Adrenal gland (tissue), 9 donors: ENCODE measurements at regions not wholly inside any gene's neighbourhood (a gene's known extent, or its start where the extent isn't known, plus 50 kb on each side); places are given as distances from the start of the nearest gene placed in this dataset.

Experiments
- DNase-seq, 7 donors: peaks; one replicate each; pipeline ENCODE4 v3.0.0-alpha.2; 2019 to 2020
- H3K27ac ChIP-seq, 5 donors: fragments of 200-600 bp; sonication (generic) in 4 of 5; 1 replicate in 3 of 5; 2 replicates in 2 of 5; pipeline versions ENCODE4 v1.5.1 to v1.8.0; 2016 to 2020; ENCODE audit warnings: mild to moderate bottlenecking in 1 of 5
- H3K27me3 ChIP-seq: fragments of 200-600 bp; 2 replicates; pipeline ENCODE4 v1.8.0; 2021
- H3K36me3 ChIP-seq, 2 donors: fragments of 200-600 bp; replicated peaks in 1 of 2; 1 replicate in 1 of 2; 2 replicates in 1 of 2; pipeline versions ENCODE4 v1.5.1 to v1.8.0; 2018 to 2022
- H3K4me1 ChIP-seq, 2 donors: fragments of 200-600 bp; replicated peaks in 1 of 2; 1 replicate in 1 of 2; 2 replicates in 1 of 2; pipeline versions ENCODE4 v1.5.1 to v1.8.0; 2018 to 2021
- H3K4me3 ChIP-seq, 4 donors: fragments of 200-600 bp; sonication (generic) in 3 of 4; one replicate each; pipeline ENCODE4 v1.5.1; 2016 to 2018
- H3K9me3 ChIP-seq, 3 donors: fragments of 200-600 bp; sonication (generic) in 1 of 3; replicated peaks in 1 of 3; 1 replicate in 2 of 3; 2 replicates in 1 of 3; pipeline versions ENCODE4 v1.5.1 to v1.8.0; 2016 to 2021
- POLR2A ChIP-seq, 2 donors: fragments of 450-650 bp; IDR thresholded peaks; one replicate each; pipeline ENCODE4 v1.6.1; 2017; ENCODE audit warnings: antibody characterized with exemption in 2 of 2, mild to moderate bottlenecking in 2 of 2, moderate library complexity in 1 of 2
- WGBS, 4 donors: extraction: QIAGEN DNeasy Blood & Tissue Kit in 2 of 4; methylation state at CpG; one replicate each; pipeline versions ENCODE4 v1.1.5 to v1.1.7; 2013 to 2017; 5-methylcytosine and 5-hydroxymethylcytosine counted together
- intact Hi-C, 2 donors: fragments of 100-400 bp; cut with DNase I; formaldehyde crosslinking; loops; one replicate each; pipeline versions ENCODE4 v1.14.1 to v1.15.0; 2022 to 2023
- TF ChIP-seq, protein P1 (sequence below), 6 experiments: fragments of 450-650 bp in 4 of 6; fragments of 200-600 bp in 2 of 6; sonication (generic) in 1 of 6; IDR thresholded peaks; 1 replicate in 5 of 6; 2 replicates in 1 of 6; pipeline versions ENCODE4 v1.5.1 to v1.8.0; 2016 to 2021; ENCODE audit warnings: antibody characterized with exemption in 6 of 6, mild to moderate bottlenecking in 2 of 6, moderate library complexity in 1 of 6
- donor health status: healthy with polysubstance abuse.
- donor health status: Bipolar disorder and iron deficiency.
- donor health status: DM: yes; HTN: yes; CAD: no.
- donor health status: DM: no; HTN: no; CAD: no.
- donor health status: DM: no; HTN: no; CAD: no.

DNA sequence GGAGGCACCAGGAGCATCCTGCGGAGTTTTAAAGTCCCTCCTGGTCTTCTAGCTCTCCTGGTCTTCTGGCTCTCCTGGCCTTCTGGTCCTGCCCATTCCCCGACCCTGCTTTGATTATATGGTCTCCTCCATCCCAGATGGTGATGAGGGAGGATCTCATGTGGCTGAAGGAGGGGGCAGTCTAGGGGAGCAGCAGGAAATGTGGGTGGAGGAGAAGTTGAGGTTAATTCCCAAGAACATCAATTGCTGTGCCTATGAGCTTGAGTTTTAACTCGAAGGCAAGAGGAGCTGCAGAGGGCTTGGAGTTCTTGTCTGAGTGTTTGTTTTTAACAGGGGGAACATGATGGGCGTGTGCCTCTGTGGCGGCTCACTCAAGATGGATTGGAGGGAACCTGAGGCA, 408.8 kb downstream of the MATN1 start:
- no peaks in the 10 kb centered on the region for H3K27me3 ChIP-seq
- H3K36me3 ChIP-seq = no peaks in the 10 kb centered on the region
- no peak for DNase-seq
- no peak for TF ChIP-seq POLR2A (IDR thresholded peaks at IDR 0.05)
- TF ChIP-seq, protein P1, sequence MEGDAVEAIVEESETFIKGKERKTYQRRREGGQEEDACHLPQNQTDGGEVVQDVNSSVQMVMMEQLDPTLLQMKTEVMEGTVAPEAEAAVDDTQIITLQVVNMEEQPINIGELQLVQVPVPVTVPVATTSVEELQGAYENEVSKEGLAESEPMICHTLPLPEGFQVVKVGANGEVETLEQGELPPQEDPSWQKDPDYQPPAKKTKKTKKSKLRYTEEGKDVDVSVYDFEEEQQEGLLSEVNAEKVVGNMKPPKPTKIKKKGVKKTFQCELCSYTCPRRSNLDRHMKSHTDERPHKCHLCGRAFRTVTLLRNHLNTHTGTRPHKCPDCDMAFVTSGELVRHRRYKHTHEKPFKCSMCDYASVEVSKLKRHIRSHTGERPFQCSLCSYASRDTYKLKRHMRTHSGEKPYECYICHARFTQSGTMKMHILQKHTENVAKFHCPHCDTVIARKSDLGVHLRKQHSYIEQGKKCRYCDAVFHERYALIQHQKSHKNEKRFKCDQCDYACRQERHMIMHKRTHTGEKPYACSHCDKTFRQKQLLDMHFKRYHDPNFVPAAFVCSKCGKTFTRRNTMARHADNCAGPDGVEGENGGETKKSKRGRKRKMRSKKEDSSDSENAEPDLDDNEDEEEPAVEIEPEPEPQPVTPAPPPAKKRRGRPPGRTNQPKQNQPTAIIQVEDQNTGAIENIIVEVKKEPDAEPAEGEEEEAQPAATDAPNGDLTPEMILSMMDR (IDR thresholded peaks at IDR 0.05) = no peak
- WGBS, 4 donors = 43 to 63% (median 59%) methylated on average over 4 to 5 of the region's 5 CpGs
- no peak overlapping the region for H3K4me3 ChIP-seq
- H3K4me1 ChIP-seq = no peaks in the 10 kb centered on the region
- intact Hi-C loops = no loop called here
- no peak overlapping the region for H3K27ac ChIP-seq
- no peaks in the 10 kb centered on the region for H3K9me3 ChIP-seq

DNA sequence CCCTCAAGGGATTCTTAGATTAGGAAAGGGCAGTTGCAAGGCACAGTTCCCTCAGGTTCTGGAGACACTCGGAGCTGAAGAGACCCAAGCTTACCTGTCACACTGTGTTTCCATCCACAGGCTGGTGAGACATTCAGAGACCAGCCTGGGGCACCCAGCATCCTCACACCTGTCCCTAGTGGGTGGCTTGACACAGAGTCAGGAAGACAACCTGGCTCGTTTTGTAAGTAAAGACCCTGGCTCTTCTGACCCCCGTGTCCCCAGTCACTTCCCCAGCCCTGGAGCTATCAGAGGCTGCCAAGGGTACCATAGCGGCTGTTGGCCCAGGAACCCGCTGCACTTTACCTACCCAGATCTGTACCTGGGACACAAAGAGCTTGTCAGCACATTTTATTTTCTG, 409.8 kb downstream of the MATN1 start:
- H3K4me1 ChIP-seq = no peaks in the 10 kb centered on the region
- H3K27ac ChIP-seq = no peak overlapping the region
- no peaks in the 10 kb centered on the region for H3K9me3 ChIP-seq
- intact Hi-C loops = no loop called here
- 49 to 76% (median 71%) methylated on average over 3 to 5 of the region's 5 CpGs for WGBS, 4 donors
- DNase-seq = no peak
- TF ChIP-seq, protein P1 (IDR thresholded peaks at IDR 0.05) = no peak
- no peak for TF ChIP-seq POLR2A (IDR thresholded peaks at IDR 0.05)
- H3K4me3 ChIP-seq = no peak overlapping the region
- no peaks in the 10 kb centered on the region for H3K27me3 ChIP-seq
- H3K36me3 ChIP-seq = no peaks in the 10 kb centered on the region

DNA sequence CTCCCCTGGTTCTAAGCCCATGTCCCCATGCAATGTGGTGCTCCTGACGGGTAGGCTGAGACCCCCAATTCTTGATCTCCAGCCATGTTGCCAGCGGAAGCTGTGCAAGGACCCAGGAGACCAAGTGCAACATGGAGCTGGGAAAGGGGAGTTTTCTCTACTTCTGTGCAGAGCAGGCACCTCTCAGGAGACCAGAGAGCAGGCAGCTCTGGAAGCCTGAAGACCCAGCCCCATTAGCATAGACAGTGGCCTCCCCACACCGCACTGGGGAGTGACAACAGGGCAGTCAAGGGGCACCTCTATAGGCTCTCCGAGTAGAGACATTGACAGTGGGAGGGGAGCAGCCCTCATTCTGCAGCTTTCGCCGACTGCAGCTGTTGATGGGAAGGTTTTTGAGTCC, 410.2 kb downstream of the MATN1 start:
- no peaks in the 10 kb centered on the region for H3K36me3 ChIP-seq
- TF ChIP-seq, protein P1 (IDR thresholded peaks at IDR 0.05) = no peak
- TF ChIP-seq POLR2A (IDR thresholded peaks at IDR 0.05) = no peak
- no peaks in the 10 kb centered on the region for H3K27me3 ChIP-seq
- no peak overlapping the region for H3K27ac ChIP-seq
- H3K9me3 ChIP-seq = no peaks in the 10 kb centered on the region
- intact Hi-C loops = no loop called here
- H3K4me3 ChIP-seq = no peak overlapping the region
- H3K4me1 ChIP-seq = no peaks in the 10 kb centered on the region
- no peak for DNase-seq
- 59 to 79% (median 71%) methylated on average over 3 to 6 of the region's 6 CpGs for WGBS, 4 donors

DNA sequence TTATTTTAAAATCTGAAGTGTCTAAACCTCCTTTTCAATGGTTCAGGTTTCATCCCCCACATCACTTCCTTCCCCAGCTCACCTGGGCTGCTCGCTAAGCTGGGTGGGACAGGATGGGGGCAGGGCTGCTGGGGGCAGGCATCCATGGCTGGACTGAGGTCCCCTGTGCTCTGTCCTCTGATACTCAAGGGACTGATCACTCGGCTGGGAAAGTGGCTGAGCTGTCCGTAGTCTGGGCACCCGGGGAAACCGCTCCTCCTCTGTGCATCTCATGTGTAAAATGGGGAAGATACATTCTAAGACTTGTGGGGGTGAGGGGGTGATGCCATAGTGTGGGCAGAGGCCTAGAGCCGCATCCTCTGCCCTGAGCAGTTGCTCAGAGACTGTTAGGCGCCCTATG, 411.2 kb downstream of the MATN1 start:
- H3K27me3 ChIP-seq = no peaks in the 10 kb centered on the region
- peak in 2 of 7 donors; percentile 4 to 33 for DNase-seq
- no peak overlapping the region for H3K27ac ChIP-seq
- H3K36me3 ChIP-seq = no peaks in the 10 kb centered on the region
- no peaks in the 10 kb centered on the region for H3K4me1 ChIP-seq
- WGBS, 4 donors = 69 to 77% (median 72%) methylated on average over 6 to 7 of the region's 7 CpGs
- intact Hi-C loops = no loop called here
- H3K9me3 ChIP-seq = no peaks in the 10 kb centered on the region
- no peak for TF ChIP-seq POLR2A (IDR thresholded peaks at IDR 0.05)
- TF ChIP-seq, protein P1 (IDR thresholded peaks at IDR 0.05) = no peak
- no peak overlapping the region for H3K4me3 ChIP-seq
